Right hindlimb (tissue), 1 donor: ENCODE measurements at regions not wholly inside any gene's neighbourhood (a gene's known extent, or its start where the extent isn't known, plus 50 kb on each side); places are given as distances from the start of the nearest gene placed in this dataset.
"Not testable (repeated sequence)": the region's sequence is repeated elsewhere in the genome, so short reads cannot be mapped to it uniquely, and the experiment has no call there.

Source experiments
- DNase-seq: peaks from one replicate; pipeline ENCODE4 v3.0.0-alpha.2; 2018

GRCh38 chr3:74036568-74036967, 411.8 kb upstream of the PDZRN3 start:
- DNase-seq, result no peak

- DNase-seq, result no peak
Observed at GRCh38 chr3:74036102-74036501, 411.4 kb upstream of the PDZRN3 start.

DNA sequence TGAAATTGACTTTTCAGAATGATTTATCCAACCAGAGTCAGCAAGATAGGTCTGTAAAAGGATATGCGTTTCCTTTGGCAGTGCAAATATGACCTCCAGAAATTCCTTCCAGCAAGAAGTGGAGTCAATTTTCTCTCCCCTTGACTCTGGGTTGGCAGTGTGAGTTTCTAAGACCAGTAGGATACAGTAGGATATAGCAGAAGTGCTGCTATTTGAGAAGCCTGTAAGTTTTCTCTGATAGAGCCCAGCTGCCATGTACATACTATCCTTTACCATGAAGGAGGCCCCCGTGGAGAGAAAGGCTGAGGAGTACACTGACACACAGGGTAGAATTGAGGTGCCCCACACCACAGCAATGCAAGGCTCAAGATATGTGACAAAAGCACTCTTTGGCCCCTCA, 409.1 kb upstream of the PDZRN3 start:
- DNase-seq, result no peak

DNA sequence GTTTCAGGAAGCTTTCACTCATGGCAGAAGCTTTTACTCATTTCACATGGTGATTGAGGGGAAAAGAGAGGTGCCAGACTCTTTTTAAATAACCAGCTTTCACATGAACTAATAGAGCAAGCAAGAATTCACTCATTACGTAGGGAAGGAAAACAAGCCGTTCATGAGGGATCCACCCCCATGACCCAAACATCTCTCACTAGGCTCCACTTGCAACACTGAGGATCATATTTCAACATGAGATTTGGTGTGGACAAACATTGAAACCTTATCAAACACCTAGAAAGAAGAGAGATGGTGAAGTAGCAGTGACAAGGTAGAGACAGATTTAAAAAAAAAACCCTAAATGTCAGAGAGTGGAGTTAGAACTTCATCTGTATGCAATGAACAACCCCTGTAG, 408.6 kb upstream of the PDZRN3 start:
- DNase-seq, result no peak

DNA sequence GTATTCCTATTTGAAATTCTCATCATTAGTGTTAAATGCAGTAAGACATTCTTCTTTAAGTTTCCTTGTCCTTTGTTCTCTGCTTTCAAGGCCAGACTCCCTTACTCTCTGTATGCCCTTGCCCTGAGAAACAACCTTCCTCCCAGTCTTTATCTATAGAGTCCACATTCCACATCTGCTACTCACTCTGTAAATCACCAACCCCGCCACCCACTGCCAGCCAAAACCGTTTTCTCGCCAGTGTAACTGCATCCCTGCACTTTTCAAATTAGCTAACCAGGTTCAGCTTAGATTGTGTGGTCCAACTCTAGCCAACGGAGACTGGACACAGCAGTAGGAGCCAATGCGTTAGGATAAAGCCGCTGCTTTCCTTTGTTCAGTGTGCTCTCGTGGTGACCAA, 402.4 kb upstream of the PDZRN3 start:
- DNase-seq, result no peak

DNA sequence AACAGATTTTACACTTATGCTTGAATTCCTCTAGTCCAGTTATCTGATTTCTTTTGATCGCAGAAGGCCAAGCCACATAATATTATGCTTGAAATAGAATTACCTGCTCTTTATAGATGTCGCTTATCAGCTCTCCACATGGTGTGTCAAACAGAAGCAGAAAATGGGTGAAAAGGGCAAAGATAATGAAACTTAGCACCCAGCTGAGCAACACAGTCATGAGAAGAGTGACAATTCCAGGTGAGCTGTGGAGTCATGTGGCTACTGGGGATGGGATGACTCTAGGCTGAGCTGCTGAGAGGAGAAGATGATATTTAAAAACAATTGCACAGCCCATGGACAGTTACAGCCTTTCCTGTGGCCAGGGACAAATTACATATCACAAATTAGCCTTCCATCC, 398.7 kb upstream of the PDZRN3 start:
- no peak for DNase-seq

- no peak for DNase-seq
Observed at GRCh38 chr3:74021449-74021848, 396.7 kb upstream of the PDZRN3 start.

DNA sequence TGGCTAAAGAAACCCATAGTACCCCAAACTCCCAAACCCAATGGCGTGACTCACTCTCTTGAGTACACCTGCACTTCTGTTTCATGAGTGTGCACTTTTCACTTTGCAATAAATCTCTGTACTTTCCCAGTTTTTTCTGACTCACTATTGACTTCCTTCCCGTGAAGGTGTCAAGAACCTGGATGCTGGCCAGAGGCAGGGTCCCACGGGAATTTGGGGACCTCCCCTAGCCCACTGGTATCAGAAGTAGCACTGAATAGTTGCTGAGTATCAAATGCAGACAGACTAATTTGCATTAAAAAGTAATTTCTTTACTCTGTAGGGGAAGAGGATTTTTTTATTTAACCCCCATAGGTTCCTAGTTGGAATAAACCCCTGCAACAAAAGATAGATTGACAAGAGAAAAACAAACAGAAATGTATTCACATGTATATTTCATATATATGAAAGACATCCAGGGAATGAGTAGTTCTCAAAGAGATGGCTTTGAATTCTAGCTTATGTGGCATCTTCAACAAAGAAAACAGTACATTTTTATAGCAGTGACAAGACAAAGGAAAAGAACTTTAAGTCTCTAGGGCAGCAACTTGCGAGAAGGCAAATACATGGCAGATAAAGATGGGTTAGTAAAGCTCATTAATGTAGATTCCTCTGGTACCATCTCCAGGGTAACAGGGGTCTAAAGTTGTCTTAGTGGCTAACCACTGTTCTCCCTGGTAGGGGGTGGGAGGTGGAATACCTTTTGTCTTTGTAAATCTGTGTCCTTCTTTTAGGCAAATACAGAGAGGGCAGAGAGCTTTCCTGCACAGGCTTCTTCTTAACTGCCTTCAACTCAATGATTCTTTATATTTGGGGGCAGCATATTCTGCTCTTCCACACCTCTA, 385.5 kb upstream of the PDZRN3 start:
- no peak for DNase-seq

DNA sequence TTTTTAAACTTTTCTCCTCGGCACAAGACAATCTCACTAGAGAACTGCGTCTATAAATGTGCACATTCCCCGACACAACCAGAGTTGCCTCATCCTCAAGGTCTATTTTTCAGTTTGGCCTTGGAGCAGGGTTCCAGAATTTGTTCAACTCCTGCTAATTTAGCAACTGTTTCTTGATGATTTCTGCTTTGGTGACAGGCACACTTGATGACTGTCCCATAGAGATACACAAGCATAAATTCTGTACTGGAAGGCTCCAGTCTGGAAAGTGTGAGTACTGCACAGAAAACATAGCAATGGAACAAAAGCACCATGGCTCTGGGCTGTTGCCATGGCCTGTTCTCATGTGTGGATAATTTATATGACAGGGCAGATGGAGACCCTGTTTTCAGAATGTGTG, 379.6 kb upstream of the PDZRN3 start:
- DNase-seq, result peak; percentile 69

GRCh38 chr3:74003734-74004133, 379.0 kb upstream of the PDZRN3 start:
- no peak for DNase-seq

DNA sequence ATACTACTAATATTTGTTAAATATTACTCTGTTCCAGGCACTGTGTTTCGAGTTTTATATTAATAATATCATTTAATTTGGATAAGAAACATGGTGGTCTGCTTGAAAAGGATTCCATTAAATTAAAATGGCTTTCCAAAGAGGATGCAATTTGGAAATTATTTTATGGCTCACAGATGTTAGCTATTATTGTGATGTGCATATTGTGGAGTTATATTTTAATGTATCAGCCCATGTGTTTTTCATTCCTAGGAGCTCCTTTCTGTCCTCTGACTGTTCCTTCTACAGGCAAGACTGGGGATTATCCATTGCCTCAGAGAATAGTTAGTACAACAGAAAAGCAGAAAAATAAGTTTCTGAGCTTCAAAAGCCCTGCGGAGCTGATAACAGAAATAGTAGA, 376.7 kb upstream of the PDZRN3 start:
- no peak for DNase-seq

DNA sequence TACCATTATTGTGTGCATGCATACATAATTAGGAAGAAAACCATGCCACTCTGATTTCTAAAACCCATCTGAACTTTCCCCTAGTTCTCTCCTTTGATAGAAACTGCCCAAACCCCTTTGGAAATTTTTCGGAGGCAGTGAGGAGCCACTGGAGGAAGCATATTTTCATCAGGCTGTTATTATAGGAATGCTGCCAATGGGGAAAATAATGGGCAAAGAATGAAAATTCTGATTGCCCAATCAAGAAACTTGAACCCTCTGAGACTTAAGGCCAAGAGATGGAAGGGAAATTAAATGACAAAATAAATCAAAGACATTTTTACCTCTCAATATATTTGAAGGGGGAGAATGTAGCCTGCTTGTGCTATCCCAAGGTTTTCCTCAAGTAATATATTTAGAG, 376.0 kb upstream of the PDZRN3 start:
- DNase-seq, result no peak

DNA sequence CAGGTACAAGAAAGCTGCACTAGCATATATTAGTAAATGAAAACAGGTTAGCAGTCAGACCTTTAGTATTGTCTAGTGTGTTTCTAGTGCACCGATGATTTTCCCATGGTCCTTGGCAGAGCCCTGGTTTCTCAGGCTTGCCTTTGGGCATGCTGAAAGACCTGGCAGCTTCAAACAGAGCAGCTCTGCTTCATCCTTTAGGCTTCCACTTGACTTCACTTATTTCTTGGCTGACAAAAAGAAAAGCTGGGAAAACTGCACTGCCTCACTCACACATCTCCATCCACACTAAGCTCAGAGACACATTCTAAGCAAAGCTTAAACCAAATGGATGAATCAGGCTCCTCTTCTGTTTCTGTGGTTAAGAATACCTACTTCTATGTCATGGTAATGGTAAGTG, 374.8 kb upstream of the PDZRN3 start:
- no peak for DNase-seq

DNA sequence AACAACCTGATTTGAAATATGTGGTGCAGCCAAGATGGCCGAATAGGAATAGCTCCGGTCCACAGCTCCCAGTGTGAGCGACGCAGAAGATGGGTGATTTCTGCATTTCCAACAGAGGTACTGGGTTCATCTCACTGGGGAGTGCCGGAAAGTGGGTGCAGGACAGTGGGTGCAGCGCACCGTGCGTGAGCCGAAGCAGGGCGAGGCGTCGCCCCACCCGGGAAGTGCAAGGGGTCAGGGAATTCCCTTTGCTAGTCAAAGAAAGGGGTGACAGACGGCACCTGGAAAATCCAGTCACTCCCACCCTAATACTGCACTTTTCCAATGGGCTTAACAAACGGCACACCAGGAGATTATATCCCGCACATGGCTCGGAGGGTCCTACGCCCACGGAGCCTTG, 365.9 kb upstream of the PDZRN3 start:
- DNase-seq, result not testable (repeated sequence)

DNA sequence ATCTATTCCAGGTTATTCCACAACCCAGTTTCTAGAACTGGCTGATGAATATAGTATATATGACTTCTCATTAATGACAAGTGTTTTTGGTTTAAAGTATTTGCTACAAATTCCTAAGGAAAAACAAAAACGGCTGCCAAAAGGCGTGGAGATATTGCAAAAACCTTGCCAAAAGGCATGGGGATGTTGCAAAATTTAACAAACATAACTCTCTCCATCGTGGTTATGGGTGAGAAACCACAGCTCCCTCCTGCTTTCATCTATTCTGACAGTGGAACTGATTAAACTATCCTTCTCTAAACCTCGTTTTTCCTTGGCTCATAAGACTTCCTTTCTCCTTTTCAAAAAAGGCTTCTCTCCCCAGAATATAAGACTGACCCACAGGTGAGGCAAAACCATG, 342.0 kb upstream of the PDZRN3 start:
- DNase-seq, result no peak

DNA sequence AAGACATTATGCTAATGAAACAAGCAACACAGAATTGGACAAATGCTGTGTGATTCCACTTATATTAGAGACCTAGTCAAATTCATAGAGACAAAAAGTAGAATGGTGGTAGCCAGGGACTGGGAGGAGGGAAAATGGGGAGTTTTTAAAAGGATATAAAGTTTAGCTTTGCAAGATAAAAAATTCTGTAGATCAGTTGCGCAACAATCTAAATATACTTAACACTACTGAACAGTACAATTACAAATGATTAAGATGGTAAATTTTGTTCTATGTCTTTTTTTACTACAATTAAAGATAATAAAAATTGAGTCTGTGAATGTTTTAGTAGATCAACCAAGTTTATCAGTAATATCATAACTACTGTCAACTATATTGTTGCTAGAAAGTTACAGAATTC, 340.1 kb upstream of the PDZRN3 start:
- DNase-seq, result no peak

DNA sequence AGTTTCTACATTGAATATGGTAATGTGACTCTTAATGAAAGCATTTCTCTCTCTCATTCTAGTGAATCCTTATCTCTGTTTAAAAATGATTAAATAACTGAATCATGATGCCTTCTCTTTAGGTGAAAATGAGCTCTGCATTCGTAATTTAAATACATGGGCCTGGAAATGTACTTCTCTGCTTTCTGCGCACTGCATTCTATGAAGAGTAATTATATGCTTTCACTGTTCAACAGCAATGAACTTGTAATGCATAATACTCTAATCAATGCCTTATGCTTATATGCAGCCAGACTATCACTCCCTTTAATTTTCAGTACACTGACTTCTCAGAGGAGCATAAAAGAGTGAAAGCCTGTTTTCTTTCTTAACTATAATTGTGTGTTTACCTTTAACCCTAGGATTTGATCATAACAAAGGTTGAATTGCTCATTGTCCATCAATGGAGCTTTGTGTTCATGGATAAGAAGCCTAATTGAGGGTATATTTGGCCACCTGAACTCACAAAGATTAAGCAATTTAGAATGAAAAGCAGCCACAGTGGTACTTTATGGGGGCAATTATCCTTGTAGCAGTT, 330.8 kb upstream of the PDZRN3 start:
- DNase-seq, result no peak

DNA sequence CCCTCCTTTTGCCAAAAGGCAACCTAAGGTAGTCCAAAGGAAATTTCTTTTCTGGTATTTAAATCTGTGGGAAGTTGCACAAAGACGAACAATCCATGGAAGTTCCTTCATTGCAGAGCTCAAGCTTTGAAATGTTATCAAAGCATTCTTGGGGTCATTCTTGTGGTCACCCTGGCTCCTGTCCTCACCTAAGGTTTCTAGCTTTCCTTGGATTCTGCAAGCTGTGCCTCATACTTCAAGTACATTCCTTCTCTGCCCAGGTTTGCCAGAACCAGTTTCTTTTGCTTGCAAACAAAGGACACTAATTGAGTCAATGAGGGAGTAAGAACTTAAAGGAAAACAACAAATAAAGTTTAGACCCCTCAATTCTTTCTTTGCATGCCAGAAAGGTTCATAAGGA, 329.8 kb upstream of the PDZRN3 start:
- no peak for DNase-seq

- DNase-seq, result no peak
Observed at GRCh38 chr3:73952781-73953180, 328.0 kb upstream of the PDZRN3 start.

GRCh38 chr3:73950865-73951558, 326.3 kb upstream of the PDZRN3 start:
- DNase-seq, result no peak

- no peak for DNase-seq
Observed at GRCh38 chr3:73945541-73945940, 320.8 kb upstream of the PDZRN3 start.

DNA sequence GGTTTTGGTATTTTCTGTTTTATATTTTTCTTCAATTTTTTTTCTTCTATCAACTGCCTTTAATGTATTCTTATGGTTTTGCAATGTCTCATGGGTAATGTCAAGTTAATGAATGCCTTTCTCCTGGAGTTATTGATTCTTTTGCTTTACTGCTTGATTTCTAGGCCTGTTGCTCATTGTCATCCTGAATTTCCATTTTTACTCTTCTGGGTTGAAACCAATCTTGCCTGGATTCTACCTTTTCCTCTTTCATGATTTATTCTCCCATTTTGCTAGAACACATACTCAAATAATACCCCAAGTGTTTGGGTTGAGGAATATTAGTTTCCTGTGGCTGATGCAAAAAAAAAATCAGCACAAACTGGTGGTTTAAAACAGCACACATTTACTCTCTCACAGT, 315.2 kb upstream of the PDZRN3 start:
- no peak for DNase-seq

GRCh38 chr3:73933585-73933984, 308.8 kb upstream of the PDZRN3 start:
- no peak for DNase-seq

GRCh38 chr3:73927203-73927570, 302.4 kb upstream of the PDZRN3 start:
- DNase-seq, result no peak
